ENCODE measurements at regions not wholly inside any gene's neighbourhood (a gene's known extent, or its start where the extent isn't known, plus 50 kb on each side); places are given as distances from the start of the nearest gene placed in this dataset.

DNA sequence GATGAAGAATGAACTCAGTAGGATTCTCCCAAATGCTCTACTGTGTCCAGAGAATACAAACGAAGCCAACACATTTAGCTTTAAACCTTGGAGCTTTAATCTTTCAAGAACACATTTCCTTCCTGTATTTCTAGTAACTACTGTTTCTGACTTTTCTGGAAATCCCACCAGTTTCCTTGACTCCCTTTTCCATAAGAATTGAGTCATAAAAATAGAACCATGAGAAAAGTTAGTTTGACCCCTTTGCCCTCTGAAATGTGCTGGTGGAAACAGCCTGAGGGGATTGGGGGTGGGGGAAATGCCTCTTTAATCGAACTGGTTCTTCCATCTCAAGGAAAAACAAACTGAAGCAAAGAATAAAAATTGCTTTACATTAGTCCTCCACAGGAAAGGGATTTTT, 123.9 kb downstream of the TMEM17 start:
- no peak for TF ChIP-seq CTCF (conservative IDR thresholded peaks at IDR 0.05; ENCODE audit: low read depth, low read length)
- no peak for TF ChIP-seq MAZ (IDR thresholded peaks at IDR 0.05; ENCODE audit: borderline replicate concordance, low read depth, low read length)
- no peak for TF ChIP-seq USF2 (IDR thresholded peaks at IDR 0.05; ENCODE audit: low read depth, low read length)
- TF ChIP-seq FOS (IDR thresholded peaks at IDR 0.05; ENCODE audit: low read depth, low read length), result no peak
- no peak for TF ChIP-seq POLR2A (IDR thresholded peaks at IDR 0.05; ENCODE audit: low read depth, low read length)
- TF ChIP-seq MAFK (IDR thresholded peaks at IDR 0.05; ENCODE audit: low read depth, low read length), result no peak
- TF ChIP-seq SMC3 (IDR thresholded peaks at IDR 0.05; ENCODE audit: low read depth, low read length), result no peak
- no peak for TF ChIP-seq MXI1 (IDR thresholded peaks at IDR 0.05; ENCODE audit: borderline replicate concordance, low read depth, low read length)
- TF ChIP-seq RAD21 (IDR thresholded peaks at IDR 0.05; ENCODE audit: low read length), result no peak

All from IMR-90 (cell line).